VCaP (cell line): ENCODE measurements at regions not wholly inside any gene's neighbourhood (a gene's known extent, or its start where the extent isn't known, plus 50 kb on each side); places are given as distances from the start of the nearest gene placed in this dataset.

Experiments used
- H3K27ac ChIP-seq: fragments of 450-650 bp; 2 replicates; pipeline ENCODE4 v1.5.1; 2017
- CTCF ChIP-seq: fragments of 450-650 bp; conservative IDR thresholded peaks from 2 replicates; pipeline ENCODE4 v1.5.1; 2017; ENCODE audit warnings: mild to moderate bottlenecking, moderate library complexity

GRCh38 chr6:87767478-87767877, 65.4 kb upstream of the AKIRIN2 start:
- no peak for TF ChIP-seq CTCF

GRCh38 chr6:87766211-87766610, 64.2 kb upstream of the AKIRIN2 start:
- no peak for TF ChIP-seq CTCF

More at GRCh38 chr6:87767478-87767877, 65.4 kb upstream of the AKIRIN2 start:
- no peak overlapping the region; the same call in 1 of the 2 replicates for H3K27ac ChIP-seq

GRCh38 chr6:87763901-87764300, 61.9 kb upstream of the AKIRIN2 start:
- H3K27ac ChIP-seq = no peak overlapping the region
- TF ChIP-seq CTCF = no peak

More at GRCh38 chr6:87766211-87766610, 64.2 kb upstream of the AKIRIN2 start:
- H3K27ac ChIP-seq = peak overlapping the region; percentile 62

- no peak overlapping the region for H3K27ac ChIP-seq
These were observed 61.2 kb upstream of the AKIRIN2 start for GRCh38 chr6:87763276-87763675.

GRCh38 chr6:87762116-87762515, 60.1 kb upstream of the AKIRIN2 start:
- no peak for TF ChIP-seq CTCF
- no peak overlapping the region for H3K27ac ChIP-seq

More at GRCh38 chr6:87763276-87763675, 61.2 kb upstream of the AKIRIN2 start:
- no peak for TF ChIP-seq CTCF

GRCh38 chr6:87757792-87758191, 55.8 kb upstream of the AKIRIN2 start:
- no peak overlapping the region for H3K27ac ChIP-seq
- no peak for TF ChIP-seq CTCF

- no peak overlapping the region for H3K27ac ChIP-seq
- TF ChIP-seq CTCF = no peak
These were observed 54.8 kb upstream of the AKIRIN2 start for GRCh38 chr6:87756858-87757257.
